GM12878 (cell line): ENCODE measurements at regions not wholly inside any gene's neighbourhood (a gene's known extent, or its start where the extent isn't known, plus 50 kb on each side); places are given as distances from the start of the nearest gene placed in this dataset.

Experiments
- BACH1 ChIP-seq: fragments of 450-650 bp; IDR thresholded peaks from 2 replicates; pipeline ENCODE4 v1.6.1; 2017; ENCODE audit warnings: mild to moderate bottlenecking, borderline replicate concordance
- CBX5 ChIP-seq: sonication (generic); IDR thresholded peaks from 2 replicates; pipeline ENCODE4 v1.6.1; 2016; ENCODE audit warnings: low read depth, moderate library complexity, mild to moderate bottlenecking, inconsistent platforms
- CHD1 ChIP-seq: IDR thresholded peaks from 2 replicates; pipeline ENCODE4 v1.6.1; 2012; ENCODE audit warnings: low read depth, low read length, improper control_type of control experiment
- DPF2 ChIP-seq: fragments of 450-650 bp; IDR thresholded peaks from 2 replicates; pipeline ENCODE4 v1.6.1; 2017; ENCODE audit warnings: mild to moderate bottlenecking
- E2F4 ChIP-seq: IDR thresholded peaks from 2 replicates; pipeline ENCODE4 v1.6.1; 2012; ENCODE audit warnings: low read depth, low read length, improper control_type of control experiment
- FOXK2 ChIP-seq: fragments of 450-650 bp; IDR thresholded peaks from 2 replicates; pipeline ENCODE4 v1.6.1; 2017; ENCODE audit warnings: mild to moderate bottlenecking, moderate library complexity
- JUND ChIP-seq: IDR thresholded peaks from 2 replicates; pipeline ENCODE4 v1.6.1; 2012; ENCODE audit warnings: low read depth, mild to moderate bottlenecking, low read length, improper control_type of control experiment, moderate library complexity
- RB1 ChIP-seq: fragments of 450-650 bp; formaldehyde crosslinking; IDR thresholded peaks from 2 replicates; pipeline ENCODE4 v1.6.1; 2017; ENCODE audit warnings: mild to moderate bottlenecking, borderline replicate concordance
- YY1 ChIP-seq: IDR thresholded peaks from 2 replicates; pipeline ENCODE4 v1.6.1; 2011; ENCODE audit warnings: low read depth, mild to moderate bottlenecking, low read length
- ZNF24 ChIP-seq: fragments of 450-650 bp; IDR thresholded peaks from 2 replicates; pipeline ENCODE4 v1.6.1; 2017; ENCODE audit warnings: antibody characterized with exemption, mild to moderate bottlenecking
- TF ChIP-seq, protein P1 (sequence below): IDR thresholded peaks from 2 replicates; pipeline ENCODE4 v1.6.1; 2012; ENCODE audit warnings: improper control_type of control experiment, low read depth, low read length; ENCODE audit not compliant: insufficient replicate concordance
- TF ChIP-seq, protein P2 (sequence below): IDR thresholded peaks from 2 replicates; pipeline ENCODE4 v1.6.1; 2011; ENCODE audit warnings: borderline replicate concordance, low read depth, mild to moderate bottlenecking, moderate library complexity, low read length; ENCODE audit not compliant: insufficient read depth, poor library complexity, severe bottlenecking
- TF ChIP-seq, protein P3 (sequence below): fragments of 450-650 bp; IDR thresholded peaks from 2 replicates; pipeline ENCODE4 v1.6.1; 2017; ENCODE audit warnings: borderline replicate concordance

- TF ChIP-seq JUND = no peak
- TF ChIP-seq, protein P1, sequence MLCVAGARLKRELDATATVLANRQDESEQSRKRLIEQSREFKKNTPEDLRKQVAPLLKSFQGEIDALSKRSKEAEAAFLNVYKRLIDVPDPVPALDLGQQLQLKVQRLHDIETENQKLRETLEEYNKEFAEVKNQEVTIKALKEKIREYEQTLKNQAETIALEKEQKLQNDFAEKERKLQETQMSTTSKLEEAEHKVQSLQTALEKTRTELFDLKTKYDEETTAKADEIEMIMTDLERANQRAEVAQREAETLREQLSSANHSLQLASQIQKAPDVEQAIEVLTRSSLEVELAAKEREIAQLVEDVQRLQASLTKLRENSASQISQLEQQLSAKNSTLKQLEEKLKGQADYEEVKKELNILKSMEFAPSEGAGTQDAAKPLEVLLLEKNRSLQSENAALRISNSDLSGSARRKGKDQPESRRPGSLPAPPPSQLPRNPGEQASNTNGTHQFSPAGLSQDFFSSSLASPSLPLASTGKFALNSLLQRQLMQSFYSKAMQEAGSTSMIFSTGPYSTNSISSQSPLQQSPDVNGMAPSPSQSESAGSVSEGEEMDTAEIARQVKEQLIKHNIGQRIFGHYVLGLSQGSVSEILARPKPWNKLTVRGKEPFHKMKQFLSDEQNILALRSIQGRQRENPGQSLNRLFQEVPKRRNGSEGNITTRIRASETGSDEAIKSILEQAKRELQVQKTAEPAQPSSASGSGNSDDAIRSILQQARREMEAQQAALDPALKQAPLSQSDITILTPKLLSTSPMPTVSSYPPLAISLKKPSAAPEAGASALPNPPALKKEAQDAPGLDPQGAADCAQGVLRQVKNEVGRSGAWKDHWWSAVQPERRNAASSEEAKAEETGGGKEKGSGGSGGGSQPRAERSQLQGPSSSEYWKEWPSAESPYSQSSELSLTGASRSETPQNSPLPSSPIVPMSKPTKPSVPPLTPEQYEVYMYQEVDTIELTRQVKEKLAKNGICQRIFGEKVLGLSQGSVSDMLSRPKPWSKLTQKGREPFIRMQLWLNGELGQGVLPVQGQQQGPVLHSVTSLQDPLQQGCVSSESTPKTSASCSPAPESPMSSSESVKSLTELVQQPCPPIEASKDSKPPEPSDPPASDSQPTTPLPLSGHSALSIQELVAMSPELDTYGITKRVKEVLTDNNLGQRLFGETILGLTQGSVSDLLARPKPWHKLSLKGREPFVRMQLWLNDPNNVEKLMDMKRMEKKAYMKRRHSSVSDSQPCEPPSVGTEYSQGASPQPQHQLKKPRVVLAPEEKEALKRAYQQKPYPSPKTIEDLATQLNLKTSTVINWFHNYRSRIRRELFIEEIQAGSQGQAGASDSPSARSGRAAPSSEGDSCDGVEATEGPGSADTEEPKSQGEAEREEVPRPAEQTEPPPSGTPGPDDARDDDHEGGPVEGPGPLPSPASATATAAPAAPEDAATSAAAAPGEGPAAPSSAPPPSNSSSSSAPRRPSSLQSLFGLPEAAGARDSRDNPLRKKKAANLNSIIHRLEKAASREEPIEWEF = no peak
- no peak for TF ChIP-seq BACH1
- TF ChIP-seq, protein P2, sequence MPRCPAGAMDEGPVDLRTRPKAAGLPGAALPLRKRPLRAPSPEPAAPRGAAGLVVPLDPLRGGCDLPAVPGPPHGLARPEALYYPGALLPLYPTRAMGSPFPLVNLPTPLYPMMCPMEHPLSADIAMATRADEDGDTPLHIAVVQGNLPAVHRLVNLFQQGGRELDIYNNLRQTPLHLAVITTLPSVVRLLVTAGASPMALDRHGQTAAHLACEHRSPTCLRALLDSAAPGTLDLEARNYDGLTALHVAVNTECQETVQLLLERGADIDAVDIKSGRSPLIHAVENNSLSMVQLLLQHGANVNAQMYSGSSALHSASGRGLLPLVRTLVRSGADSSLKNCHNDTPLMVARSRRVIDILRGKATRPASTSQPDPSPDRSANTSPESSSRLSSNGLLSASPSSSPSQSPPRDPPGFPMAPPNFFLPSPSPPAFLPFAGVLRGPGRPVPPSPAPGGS = no peak
- no peak for TF ChIP-seq CBX5
- TF ChIP-seq, protein P3, sequence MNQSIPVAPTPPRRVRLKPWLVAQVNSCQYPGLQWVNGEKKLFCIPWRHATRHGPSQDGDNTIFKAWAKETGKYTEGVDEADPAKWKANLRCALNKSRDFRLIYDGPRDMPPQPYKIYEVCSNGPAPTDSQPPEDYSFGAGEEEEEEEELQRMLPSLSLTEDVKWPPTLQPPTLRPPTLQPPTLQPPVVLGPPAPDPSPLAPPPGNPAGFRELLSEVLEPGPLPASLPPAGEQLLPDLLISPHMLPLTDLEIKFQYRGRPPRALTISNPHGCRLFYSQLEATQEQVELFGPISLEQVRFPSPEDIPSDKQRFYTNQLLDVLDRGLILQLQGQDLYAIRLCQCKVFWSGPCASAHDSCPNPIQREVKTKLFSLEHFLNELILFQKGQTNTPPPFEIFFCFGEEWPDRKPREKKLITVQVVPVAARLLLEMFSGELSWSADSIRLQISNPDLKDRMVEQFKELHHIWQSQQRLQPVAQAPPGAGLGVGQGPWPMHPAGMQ = no peak
- no peak for TF ChIP-seq YY1
- TF ChIP-seq FOXK2 = no peak
- no peak for TF ChIP-seq ZNF24
- no peak for TF ChIP-seq CHD1
- TF ChIP-seq RB1 = no peak
- TF ChIP-seq DPF2 = no peak
- no peak for TF ChIP-seq E2F4
Observed at GRCh38 chr3:106294121-106294520, 425.3 kb upstream of the CBLB start (continued).
